Hepatocyte (in vitro differentiated cells): ENCODE measurements at regions not wholly inside any gene's neighbourhood (a gene's known extent, or its start where the extent isn't known, plus 50 kb on each side); places are given as distances from the start of the nearest gene placed in this dataset.

Experiments used
- CTCF ChIP-seq: fragments of 200-600 bp; sonication (generic); IDR thresholded peaks from 2 replicates; pipeline ENCODE4 v1.5.1; 2016; ENCODE audit warnings: antibody characterized with exemption, mild to moderate bottlenecking; ENCODE audit not compliant: poor library complexity
- EZH2 ChIP-seq: fragments of 200-600 bp; sonication (generic); IDR thresholded peaks from 2 replicates; pipeline ENCODE4 v1.6.1; 2016; ENCODE audit warnings: antibody characterized with exemption, mild to moderate bottlenecking, borderline replicate concordance

GRCh38 chr6:126963077-126963809 lies 155.2 kb upstream of the RSPO3 start:
- TF ChIP-seq CTCF (no peak), EZH2 (no peak)
